Stimulated activated CD4-positive, alpha-beta T cell treated with anti-CD3 and anti-CD28 coated beads, Interleukin-12 subunit alpha, Interleukin-12 subunit beta, amount 100 ng/mL, for 48 hours (primary cell): ENCODE measurements at regions not wholly inside any gene's neighbourhood (a gene's known extent, or its start where the extent isn't known, plus 50 kb on each side); places are given as distances from the start of the nearest gene placed in this dataset.

Experiments
- DNase-seq, 3 donors: peaks; one replicate each; pipeline ENCODE4 v3.0.0-alpha.2; 2020; ENCODE audit warnings: low read depth in 2 of 3, low spot score in 1 of 3

GRCh38 chr22:48558606-48559402 is 1268.9 kb downstream of the BRD1 start:
- DNase-seq = no peak

DNA sequence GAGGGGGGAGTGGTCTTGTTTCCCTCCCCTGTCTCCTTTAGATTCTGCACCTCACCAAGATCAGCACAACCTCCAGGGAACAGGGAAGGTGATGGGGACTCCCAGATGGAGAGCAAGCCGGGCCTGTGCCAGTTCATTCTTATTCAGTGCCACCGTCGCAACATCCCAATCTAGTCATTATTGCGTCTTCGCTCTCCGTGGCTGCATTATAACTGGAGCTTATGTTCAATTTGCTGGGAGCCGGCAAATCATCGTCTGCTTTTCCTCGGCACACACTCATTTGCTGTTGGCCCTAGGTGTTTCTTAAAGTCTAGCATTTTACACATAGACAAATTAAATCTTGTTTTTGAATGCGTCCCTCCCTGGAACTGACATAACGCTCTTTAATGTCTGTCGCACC is 1269.7 kb downstream of the BRD1 start:
- DNase-seq = no peak

DNA sequence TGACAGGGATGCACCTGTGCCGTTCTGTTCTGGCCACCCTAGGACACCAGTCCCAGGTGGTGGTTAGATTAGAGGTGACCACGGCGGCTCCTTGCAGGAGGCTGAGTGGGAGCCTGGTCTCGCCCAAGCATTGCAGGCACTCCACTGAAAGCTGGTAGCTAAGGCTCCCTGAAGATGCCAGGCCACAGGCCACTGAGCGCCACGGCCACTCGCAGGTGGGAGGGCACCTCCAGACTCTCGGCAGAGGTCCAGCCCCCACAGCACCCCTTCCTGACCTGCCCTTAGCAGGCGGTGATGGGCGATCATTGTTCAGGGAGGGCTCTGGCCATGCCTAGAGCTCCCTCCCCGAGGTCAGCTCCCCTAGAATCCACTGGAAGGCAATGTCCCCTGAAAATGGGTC is 1270.2 kb downstream of the BRD1 start:
- DNase-seq = no peak

- DNase-seq = no peak
Measured at GRCh38 chr22:48556751-48557150, 1270.9 kb downstream of the BRD1 start.

DNA sequence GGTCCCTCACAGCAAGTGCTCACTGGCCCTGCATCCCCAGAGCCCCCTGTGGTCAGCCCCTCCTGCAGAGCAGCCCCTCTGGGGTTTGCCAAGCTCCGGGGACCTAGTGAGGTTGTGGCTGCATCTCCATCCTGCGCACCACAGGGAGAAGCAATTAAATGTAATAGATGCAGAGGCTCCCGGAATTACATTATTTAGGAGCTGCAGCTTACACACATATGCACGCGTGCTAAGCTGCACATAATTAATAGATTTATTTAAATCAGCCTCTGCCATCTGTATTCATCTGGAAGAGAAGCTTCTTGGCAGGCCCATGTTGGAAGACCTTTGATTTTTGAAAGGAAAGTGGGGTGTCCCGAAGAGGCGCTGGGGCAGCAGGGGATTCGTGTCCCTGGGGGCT is 1271.5 kb downstream of the BRD1 start:
- no peak for DNase-seq

DNA sequence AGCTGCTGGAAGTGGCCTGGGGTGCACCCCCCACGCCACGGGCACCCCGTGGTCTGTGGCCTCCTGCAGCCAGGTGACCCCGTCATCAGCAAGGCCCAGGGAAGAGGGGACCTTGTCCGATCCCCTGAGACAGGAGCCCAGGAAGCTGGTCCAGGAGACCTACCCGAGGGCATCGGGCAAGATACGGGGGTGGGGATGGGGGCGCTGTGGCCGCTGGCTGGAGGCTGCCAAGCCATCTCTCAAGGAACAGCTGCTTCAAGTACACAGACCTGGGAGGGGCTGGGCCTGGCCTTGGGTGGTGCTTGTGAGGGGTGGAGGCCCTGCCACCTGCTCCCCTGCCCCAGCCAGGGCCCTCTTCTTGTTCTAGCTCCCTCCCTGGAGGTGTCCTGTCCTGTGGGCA is 1272.1 kb downstream of the BRD1 start:
- DNase-seq = no peak

DNA sequence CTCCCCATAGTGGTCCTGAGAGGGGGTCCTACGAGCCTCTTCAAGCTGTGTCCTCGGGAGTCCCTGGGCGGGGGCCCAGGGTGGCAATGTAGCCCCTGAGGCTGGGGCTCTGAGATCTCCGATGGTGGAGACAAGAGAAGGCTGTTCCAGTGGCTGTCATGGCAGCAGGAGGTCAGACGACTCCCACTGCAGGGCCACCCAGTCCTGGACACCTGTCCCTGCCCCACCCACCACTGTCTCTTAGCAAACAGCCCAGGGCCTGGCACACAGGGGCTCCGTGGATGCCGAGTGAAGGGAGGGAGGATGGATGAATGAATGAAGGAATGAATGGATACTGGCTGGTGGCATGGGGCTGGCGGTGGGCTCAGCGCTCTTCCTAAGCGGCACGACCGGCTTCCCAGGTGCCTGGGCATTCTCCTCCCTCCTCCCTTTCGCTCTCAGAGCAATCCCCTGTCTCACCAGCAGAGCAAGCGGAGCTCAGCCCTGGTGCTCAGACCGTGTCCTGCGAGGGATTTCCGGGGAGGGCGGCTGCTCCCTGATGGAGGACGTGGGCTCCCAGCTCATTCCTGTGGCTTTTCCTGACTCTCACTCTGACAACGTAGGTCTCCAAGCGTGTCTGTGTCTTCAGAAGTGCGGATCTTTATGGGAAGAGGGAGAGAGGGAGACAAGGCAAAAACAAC is 1272.6 kb downstream of the BRD1 start:
- DNase-seq = no peak

- no peak for DNase-seq
Measured at GRCh38 chr22:48553694-48554308, 1273.9 kb downstream of the BRD1 start.

GRCh38 chr22:48553119-48553518 is 1274.6 kb downstream of the BRD1 start:
- DNase-seq = no peak

DNA sequence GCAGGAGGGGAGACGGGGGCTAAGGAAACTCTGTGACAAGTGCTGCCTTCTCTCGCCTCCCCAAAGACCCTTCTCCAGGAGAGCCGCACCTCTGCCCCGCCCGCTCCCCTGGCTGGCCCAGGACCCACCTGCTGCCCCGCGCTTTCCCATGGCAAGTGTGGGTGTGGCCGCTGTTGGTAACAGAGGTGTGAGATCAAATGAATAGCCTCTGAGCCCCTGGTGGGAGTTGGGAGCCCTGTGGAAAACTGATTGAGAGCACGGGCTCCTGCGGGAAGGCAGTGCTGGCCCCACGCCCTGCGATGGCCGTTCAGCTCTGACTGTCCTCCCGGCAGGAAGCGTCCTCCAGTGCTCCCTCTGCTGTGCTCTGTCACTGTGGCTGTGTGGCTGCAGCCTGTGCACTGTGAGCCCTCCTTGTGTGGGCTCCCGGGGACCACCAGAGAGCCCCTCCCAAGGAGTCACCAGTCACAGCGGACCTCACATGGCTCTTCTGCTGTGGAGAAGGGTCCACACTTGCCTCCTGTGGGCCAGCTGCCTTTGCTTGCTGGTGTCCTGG is 1275.9 kb downstream of the BRD1 start:
- no peak for DNase-seq

GRCh38 chr22:48551061-48551460 is 1276.6 kb downstream of the BRD1 start:
- no peak for DNase-seq

DNA sequence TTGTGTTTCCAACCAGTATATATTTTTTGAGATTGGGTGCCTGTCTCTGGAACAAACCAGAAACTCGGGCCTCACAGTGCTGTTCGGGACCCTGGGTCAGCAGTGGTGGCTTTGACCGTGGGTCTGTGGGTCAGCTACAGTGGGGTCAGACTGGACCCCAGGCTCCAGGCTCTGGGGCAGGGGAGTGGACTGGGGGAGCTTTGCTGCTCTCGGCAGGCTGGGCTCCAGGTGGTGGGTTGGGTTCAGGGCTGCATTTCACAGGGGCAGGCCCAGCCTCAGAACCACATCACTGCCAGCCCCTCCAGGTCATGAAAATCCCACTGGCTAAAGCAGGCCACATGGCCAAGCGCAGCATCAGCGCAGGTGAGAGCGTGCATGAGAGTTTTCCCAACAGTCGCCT is 1279.3 kb downstream of the BRD1 start:
- no peak for DNase-seq

DNA sequence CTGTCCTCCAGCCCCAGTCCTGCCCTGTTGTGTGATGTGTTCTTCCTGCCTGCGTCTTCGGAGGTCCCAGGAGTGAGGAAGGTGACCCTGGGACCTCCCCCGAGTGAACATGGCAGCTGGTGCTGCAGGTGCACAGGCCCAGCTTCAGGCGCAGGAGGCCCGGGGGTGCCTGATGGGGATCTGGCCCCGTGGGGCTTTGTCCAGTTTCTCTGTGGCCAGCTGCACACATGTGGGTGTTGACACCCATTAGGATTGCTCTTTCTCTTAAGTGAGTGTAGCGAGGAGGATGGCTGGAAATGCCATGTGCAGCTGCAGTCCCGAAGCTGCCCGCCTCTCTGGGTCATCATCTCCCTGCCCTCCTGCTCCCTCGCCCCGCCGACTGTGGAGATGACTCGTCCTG is 1279.7 kb downstream of the BRD1 start:
- DNase-seq = no peak

DNA sequence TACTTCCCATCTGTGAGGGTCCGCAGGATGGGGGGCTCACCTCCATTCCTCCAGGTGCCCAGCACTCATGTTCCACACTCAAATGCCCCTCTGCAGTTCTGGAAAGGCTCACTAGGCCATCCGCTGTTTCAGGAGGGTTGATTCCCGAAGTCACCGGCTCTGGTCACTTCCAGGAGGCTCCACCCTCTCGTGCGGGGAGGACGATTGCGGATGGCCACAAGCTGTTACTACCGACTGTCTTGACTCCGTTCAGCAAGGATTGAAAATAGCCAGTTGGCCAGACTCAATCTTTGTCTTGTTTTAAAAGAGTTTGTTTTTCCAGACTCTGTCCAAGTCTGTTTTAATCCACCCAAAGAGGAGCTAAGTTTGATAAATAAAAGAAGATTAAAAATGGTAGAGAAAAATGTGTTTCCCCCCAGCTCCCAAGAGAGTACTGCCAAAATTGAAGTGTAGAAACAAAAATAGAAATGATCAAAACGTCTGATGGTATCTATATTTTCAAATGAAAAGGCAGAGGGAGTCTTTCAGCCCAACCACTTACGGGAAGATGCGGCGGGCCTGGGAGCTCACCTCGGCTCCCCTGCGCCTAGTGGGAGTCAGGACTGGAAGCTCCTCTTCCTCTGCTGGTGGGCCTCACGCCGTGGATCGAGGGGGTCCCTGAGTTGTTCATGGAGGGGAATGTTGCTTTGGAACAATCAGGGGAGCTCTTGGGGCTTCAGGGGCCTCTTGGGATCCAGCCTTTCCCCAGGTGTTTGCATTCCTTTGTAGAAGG is 1280.8 kb downstream of the BRD1 start:
- no peak for DNase-seq

DNA sequence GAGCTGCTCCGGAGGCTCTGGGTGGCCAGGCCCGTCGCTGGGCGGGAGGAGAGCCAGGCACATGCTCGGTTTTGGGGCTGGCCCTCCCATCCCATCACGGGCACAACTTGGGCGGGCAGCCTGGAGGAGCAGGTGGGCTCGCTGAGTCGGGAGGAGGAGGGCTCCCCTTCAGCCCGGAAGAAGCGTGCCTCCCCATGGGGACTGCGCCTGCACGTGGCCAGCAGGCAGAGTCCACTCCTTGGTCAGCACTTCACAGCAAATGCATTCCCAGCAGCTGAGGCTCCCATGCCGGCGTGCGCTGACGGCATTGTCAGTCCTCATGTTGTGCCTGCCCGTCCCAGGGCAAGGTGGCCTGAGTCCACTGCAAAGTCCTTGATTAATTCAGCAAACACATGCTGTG is 1281.7 kb downstream of the BRD1 start:
- no peak for DNase-seq

DNA sequence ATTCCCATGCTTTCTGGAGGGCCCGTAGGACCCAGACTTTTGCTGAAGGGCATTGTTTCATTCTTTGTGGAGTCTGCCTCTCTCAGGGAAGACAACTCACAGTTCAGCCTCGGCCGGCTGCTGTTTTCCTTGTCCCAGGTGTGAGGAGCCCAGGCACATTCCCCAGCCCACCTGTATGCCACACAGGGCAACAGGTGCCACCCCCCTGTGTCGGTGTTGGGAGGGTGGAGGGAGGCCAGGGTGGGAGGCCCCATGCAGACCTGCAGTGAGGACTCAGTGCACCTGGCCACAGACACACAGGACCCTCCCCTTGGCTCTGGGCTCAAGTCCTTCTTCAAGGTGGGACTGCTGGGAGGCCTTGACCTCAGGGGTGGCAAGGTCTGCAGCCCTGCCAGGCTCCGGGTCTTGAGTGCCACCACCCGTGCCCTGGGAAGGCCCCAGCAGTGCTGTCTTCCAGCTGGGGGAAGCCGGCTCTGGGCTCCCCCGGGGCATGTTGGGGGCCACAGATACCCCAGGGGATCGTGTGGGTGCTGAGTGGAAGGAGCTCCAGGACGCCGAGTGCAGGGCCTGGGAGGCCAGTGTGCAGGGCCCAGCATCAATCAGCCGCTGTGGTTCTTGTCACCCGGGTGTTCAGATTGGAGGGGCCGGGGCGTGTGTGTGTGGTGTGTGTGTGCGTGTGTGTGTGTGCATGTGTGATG is 1286.1 kb downstream of the BRD1 start:
- no peak for DNase-seq

- DNase-seq = no peak
Measured at GRCh38 chr22:48539261-48539660, 1288.4 kb downstream of the BRD1 start.

GRCh38 chr22:48538291-48538820 is 1289.3 kb downstream of the BRD1 start:
- no peak for DNase-seq

DNA sequence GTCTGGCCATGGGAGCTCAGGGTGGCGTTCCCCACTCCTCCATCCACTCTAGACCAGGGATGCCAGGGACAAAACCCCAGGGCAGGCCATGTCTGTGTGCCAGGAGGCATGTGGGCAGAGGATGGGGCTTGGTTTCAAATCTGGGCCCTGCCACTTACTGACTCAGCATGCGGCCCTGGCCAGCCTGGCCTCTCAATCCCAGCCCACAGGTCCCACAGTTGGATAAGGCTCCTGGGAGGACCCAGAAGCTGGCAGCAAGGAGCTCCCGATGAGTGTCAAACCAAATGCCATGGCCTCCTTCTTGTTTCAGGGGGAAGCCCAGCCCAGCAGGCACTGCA is 1290.4 kb downstream of the BRD1 start:
- no peak for DNase-seq

GRCh38 chr22:48536541-48537342 is 1290.9 kb downstream of the BRD1 start:
- no peak for DNase-seq
